CD4-positive, alpha-beta T cell treated with Interleukin-6 for 4 hours (primary cell): ENCODE measurements at regions not wholly inside any gene's neighbourhood (a gene's known extent, or its start where the extent isn't known, plus 50 kb on each side); places are given as distances from the start of the nearest gene placed in this dataset.
"Not testable (repeated sequence)": the region's sequence is repeated elsewhere in the genome, so short reads cannot be mapped to it uniquely, and the experiment has no call there.

Experiments used
- DNase-seq: peaks from one replicate; pipeline ENCODE4 v3.0.0-alpha.2; 2020; ENCODE audit warnings: mixed read lengths

- DNase-seq = no peak
These were observed 60.3 kb downstream of the CHRD start for GRCh38 chr3:184440151-184440550.

- DNase-seq = no peak
These were observed 61.5 kb downstream of the CHRD start for GRCh38 chr3:184441202-184441900.

- no peak for DNase-seq
These were observed 63.5 kb downstream of the CHRD start for GRCh38 chr3:184443364-184443763.

GRCh38 chr3:184443831-184444230 lies 64.0 kb downstream of the CHRD start:
- no peak for DNase-seq

GRCh38 chr3:184448321-184449160 lies 68.7 kb downstream of the CHRD start:
- DNase-seq = no peak

- DNase-seq = no peak
These were observed 69.3 kb downstream of the CHRD start for GRCh38 chr3:184449161-184449515.

GRCh38 chr3:184450547-184450946 lies 70.7 kb downstream of the CHRD start:
- no peak for DNase-seq

- DNase-seq = no peak
These were observed 73.4 kb downstream of the CHRD start for GRCh38 chr3:184453296-184453695.

- DNase-seq = no peak
These were observed 76.1 kb downstream of the CHRD start for GRCh38 chr3:184455991-184456390.

- no peak for DNase-seq
These were observed 76.6 kb downstream of the CHRD start for GRCh38 chr3:184456476-184456875.

GRCh38 chr3:184457329-184457728 lies 77.5 kb downstream of the CHRD start:
- DNase-seq = no peak

- not testable (repeated sequence) for DNase-seq
These were observed 78.0 kb downstream of the CHRD start for GRCh38 chr3:184457784-184458377.

- no peak for DNase-seq
These were observed 79.5 kb downstream of the CHRD start for GRCh38 chr3:184459355-184459754.

- no peak for DNase-seq
These were observed 80.4 kb downstream of the CHRD start for GRCh38 chr3:184460276-184460675.

GRCh38 chr3:184461219-184461618 lies 81.4 kb downstream of the CHRD start:
- no peak for DNase-seq

- DNase-seq = no peak
These were observed 86.1 kb downstream of the CHRD start for GRCh38 chr3:184465883-184466412.

- DNase-seq = no peak
These were observed 86.6 kb downstream of the CHRD start for GRCh38 chr3:184466413-184466960.

- DNase-seq = no peak
These were observed 87.3 kb downstream of the CHRD start for GRCh38 chr3:184467171-184467570.

GRCh38 chr3:184470551-184470950 lies 90.7 kb downstream of the CHRD start:
- no peak for DNase-seq

- DNase-seq = no peak
These were observed 90.1 kb upstream of the EPHB3 start for GRCh38 chr3:184471439-184471838.

GRCh38 chr3:184472723-184473428 lies 88.7 kb upstream of the EPHB3 start:
- peak; percentile 6 for DNase-seq

GRCh38 chr3:184474897-184475296 lies 86.7 kb upstream of the EPHB3 start:
- DNase-seq = no peak

- no peak for DNase-seq
These were observed 83.6 kb upstream of the EPHB3 start for GRCh38 chr3:184477940-184478339.
